ENCODE measurements at regions not wholly inside any gene's neighbourhood (a gene's known extent, or its start where the extent isn't known, plus 50 kb on each side); places are given as distances from the start of the nearest gene placed in this dataset.

- no peaks in the 10 kb centered on the region for H3K36me3 Mint-ChIP-seq
Observed at GRCh38 chr3:161422171-161422700, 50.9 kb upstream of the SPTSSB start.

More at GRCh38 chr3:161422171-161422700, 50.9 kb upstream of the SPTSSB start:
- no peak overlapping the region for H3K4me3 ChIP-seq (ENCODE audit: low read length)
- intact Hi-C loops (cut with micrococcal nuclease) = loop anchor here in 1 of 2 donors (5.0 kb wide), 2 partner anchors 325 to 480 kb away; no protein-coding TSS in a partner anchor
- H3K27ac Mint-ChIP-seq = no peak overlapping the region
- ChIA-PET CTCF (interaction anchor here (0.5 to 3.1 kb wide), 6 partner anchors 118 to 1289 kb away, joined by 3 to 19 read pairs (median 4); no protein-coding TSS in a partner anchor), POLR2A (interaction anchor here (1.0 kb wide), 1 partner anchor 146 kb away, joined by 3 read pairs; no protein-coding TSS in a partner anchor)
- H3K4me1 Mint-ChIP-seq = peaks cover 0 to 6% (median 3%) of the 10 kb centered on the region in 7 donors
- peaks cover 0 to 9% (median 5%) of the 10 kb centered on the region in 5 donors for H3K27me3 Mint-ChIP-seq
- DNase-seq = no peak
- H3K36me3 ChIP-seq (ENCODE audit: control insufficient read depth in 2 of 3, insufficient read depth in 3 of 3, low read length in 3 of 3) = no peaks in the 10 kb centered on the region
- H3K4me3 Mint-ChIP-seq = no peak overlapping the region
- H3K9me3 Mint-ChIP-seq = no peaks in the 10 kb centered on the region
- H3K27ac ChIP-seq (ENCODE audit: low read depth, low read length) = no peak overlapping the region
- no peak for ATAC-seq
- H3K4me1 ChIP-seq (ENCODE audit: control insufficient read depth in 2 of 2, insufficient read depth in 2 of 2, low read length in 2 of 2) = no peaks in the 10 kb centered on the region
- no peaks in the 10 kb centered on the region for H3K27me3 ChIP-seq (ENCODE audit: control insufficient read depth in 2 of 2, insufficient read depth in 2 of 2, low read length in 2 of 2)
- no peaks in the 10 kb centered on the region for H3K9me3 ChIP-seq (ENCODE audit: control insufficient read depth in 2 of 3, low read length in 3 of 3)

Data from naive thymus-derived CD4-positive, alpha-beta T cell (primary cell).